GM19328 (cell line): ENCODE measurements at regions not wholly inside any gene's neighbourhood (a gene's known extent, or its start where the extent isn't known, plus 50 kb on each side); places are given as distances from the start of the nearest gene placed in this dataset.

Source experiments
- ATAC-seq: cut with Tn5 transposase; IDR thresholded peaks from one replicate; pipeline ENCODE4 v1.9.1; 2021; ENCODE audit warnings: mild to moderate bottlenecking, moderate library complexity; ENCODE audit not compliant: unreplicated experiment

GRCh38 chr18:42604820-42605219, 510.7 kb downstream of the RIT2 start:
- no peak for ATAC-seq

DNA sequence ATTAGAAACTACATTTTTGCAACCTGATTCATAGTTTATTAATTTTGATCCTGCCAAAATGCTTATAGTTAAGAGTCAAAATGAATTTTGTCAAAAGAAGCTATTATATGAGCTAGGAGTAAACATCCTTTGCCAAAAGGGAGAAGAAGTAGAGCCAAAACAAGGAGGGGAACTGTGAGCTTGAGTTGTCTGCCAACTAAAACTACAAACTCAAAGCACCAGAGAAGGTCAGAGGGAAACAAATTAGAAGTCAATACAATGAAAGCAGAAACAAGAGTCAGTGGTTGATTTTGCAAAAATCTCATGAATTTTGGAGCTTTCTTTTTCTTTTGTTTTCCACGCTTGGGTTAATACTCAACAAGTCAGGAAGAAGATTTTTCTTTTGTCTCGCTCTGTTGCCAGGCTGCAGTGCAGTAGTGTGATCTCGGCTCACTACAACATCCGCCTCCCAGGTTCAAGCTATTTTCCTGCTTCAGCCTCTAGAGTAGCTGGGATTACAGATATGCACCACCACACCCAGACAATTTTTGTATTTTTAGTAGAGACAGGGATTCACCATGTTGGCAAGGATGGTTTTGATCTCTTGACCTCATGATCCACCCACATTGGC, 508.5 kb downstream of the RIT2 start:
- no peak for ATAC-seq

GRCh38 chr18:42611134-42611533, 504.4 kb downstream of the RIT2 start:
- ATAC-seq: no peak

- ATAC-seq: no peak
Measured at GRCh38 chr18:42614619-42615293, 500.7 kb downstream of the RIT2 start.

DNA sequence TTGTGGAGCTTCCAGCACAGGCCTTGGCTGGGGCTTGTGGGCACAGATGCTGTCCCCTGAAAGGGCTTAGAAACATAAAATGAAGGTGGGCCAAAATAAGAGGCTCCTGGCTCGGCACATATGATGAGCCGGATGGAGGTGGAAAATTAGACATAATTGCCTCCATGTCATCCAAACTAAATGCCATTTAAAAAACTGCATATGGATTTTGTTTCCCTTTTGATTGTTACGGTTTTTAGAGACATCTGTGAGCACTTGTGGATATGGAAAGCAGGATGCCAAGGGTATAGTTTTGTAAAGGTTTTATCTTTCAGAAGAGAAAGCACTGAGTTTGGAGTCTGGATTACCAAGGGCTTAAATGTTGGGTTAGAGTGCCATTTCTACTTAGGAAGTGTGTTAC, 498.3 kb downstream of the RIT2 start:
- no peak for ATAC-seq

DNA sequence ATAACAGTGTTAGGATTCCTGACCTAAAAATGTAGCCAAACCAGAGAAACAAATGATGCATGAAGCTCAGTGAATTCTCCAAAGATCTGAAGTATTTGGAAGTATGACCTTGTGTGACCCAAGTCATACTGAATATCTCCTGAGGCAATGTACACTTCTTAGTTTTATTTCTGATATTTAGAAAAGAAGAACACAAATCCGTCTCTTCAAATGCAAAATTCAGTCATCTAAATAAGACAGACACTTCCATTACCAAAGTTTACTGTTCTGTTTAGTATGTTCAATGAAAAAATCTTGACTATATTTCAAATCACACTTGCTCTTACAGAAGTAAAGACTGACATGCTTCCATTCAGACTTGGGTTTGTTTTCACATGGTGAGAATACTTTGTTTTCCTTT, 495.7 kb downstream of the RIT2 start:
- no peak for ATAC-seq

DNA sequence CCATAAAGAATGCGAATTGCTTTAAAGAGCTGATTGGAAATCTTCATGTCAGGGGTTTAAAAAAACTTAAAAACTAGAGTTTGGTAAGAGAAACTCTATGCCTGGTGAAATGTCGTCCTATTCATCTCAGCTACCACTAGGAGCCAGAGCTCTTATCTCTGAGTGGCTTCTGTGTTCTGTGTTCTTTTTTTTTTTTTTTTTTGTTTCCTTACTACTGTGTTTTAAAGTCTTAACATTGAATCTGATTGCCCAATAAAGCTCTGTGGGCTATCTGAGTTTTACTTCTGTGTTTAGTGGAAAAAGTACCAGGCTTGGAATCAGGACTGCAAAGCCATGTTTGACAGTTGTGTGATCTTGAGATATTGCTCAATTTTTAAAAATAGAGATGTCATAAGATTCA, 494.8 kb downstream of the RIT2 start:
- no peak for ATAC-seq

GRCh38 chr18:42623935-42624334, 491.6 kb downstream of the RIT2 start:
- no peak for ATAC-seq

- no peak for ATAC-seq
Measured at GRCh38 chr18:42632801-42633200, 482.7 kb downstream of the RIT2 start.

DNA sequence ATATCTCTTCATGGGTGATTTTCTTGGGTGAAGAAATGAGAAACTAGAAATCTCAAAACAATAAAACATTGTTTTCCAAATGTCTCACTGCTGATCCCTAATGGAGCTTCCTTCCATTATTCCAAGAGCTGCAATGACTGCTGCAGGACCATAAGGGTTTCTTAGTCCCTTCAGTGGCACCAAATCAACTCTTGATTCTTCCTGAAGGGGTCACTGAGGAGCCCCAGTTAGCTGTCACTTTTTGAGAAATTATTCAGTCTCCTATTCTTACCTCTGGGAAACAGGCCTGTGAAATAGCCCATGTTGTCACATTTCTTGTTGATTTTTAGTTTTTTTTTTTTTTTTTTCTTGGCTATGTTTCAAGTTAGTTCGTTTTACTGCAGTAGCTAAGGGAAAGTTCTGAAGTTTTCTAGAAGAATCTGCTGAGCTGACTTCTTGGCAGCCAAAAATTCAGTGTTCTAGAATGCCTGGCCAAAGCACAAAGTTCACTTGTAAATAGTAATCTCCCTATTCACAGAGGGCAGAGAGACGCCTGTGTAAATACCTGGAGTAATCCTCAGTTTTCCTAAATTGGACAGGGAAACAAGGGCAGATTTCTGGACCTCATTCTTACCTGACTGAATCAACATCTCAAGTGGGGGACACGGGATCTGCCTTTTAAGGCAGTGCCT, 480.0 kb downstream of the RIT2 start:
- no peak for ATAC-seq

- no peak for ATAC-seq
Measured at GRCh38 chr18:42636309-42636708, 479.2 kb downstream of the RIT2 start.

- no peak for ATAC-seq
Measured at GRCh38 chr18:42640160-42640559, 475.3 kb downstream of the RIT2 start.

DNA sequence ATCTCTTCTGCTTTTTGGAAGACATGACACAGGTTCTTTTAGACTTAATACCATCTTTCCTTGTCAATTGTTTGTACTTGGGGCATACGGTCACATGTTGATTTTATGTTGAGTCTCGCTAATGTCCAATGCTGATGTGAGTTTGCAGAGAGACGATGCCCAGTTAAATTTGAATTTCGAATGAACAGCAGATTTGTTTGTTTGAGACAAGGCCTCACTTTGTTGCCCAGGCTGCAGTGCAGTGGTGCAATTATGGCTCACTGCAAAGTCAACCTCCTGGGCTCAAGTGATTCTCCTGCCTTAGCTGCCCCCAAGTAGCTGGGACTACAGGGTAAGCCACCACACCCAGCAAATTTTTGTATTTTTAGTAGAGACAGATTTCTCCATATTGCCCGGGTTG, 473.5 kb downstream of the RIT2 start:
- no peak for ATAC-seq

DNA sequence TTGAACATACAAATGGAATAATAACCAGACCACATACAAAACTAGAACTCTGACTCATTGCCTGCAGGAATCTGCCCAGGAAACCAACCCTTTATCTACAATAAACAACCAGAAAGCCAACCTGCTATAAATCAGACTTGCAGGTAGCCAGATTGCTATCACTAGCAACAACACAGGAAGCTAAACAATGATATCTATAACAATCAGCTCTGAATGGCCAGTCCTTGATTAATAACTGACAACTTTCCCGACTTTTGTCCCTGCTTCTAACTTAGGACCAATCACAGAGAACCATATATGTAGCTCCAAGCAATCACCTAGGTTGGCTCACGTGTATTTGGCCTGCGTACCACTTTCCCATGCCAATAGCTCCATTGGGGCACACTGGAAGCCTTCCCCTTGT, 470.8 kb downstream of the RIT2 start:
- ATAC-seq: no peak

- no peak for ATAC-seq
Measured at GRCh38 chr18:42649331-42650035, 466.0 kb downstream of the RIT2 start.

DNA sequence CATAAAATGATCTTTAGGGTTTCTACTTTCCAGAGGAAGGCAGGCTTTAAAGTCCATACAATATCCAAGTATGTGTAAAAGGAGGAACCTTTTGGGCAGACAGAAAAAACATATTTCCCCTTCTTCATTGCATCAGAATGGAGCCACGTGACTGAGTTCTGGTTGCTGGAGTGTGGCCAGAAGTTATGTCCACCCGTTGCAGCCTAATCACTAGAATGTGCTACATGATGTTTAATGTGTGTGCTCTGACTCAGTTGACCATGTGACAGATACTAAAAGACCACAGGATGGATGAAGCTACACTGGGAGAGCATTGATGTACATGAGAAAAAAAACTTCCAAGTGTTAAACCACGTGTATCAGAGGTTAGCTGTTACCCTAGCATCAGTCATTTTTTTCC, 460.9 kb downstream of the RIT2 start:
- ATAC-seq: no peak

DNA sequence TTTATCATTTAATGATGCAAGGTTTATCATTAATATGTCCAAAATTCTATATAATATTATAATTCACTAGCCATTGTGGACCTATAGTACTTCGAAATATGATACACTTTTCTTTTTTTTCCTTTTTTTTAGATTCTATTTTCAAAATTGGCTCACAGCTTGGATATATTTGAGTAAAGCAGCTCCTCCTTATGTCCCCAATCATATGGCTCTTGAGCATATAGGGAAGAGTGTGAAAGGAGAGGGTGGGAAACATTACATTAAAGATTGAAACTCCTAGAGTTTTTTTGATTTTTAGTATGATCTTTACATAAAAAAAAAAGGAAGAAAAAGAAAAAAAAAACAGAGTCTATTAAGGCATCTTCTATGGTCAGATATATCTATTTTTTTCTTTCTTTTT, 457.9 kb downstream of the RIT2 start:
- ATAC-seq: no peak

- no peak for ATAC-seq
Measured at GRCh38 chr18:42658171-42658570, 457.3 kb downstream of the RIT2 start.

- ATAC-seq: no peak
Measured at GRCh38 chr18:42659187-42659586, 456.3 kb downstream of the RIT2 start.

DNA sequence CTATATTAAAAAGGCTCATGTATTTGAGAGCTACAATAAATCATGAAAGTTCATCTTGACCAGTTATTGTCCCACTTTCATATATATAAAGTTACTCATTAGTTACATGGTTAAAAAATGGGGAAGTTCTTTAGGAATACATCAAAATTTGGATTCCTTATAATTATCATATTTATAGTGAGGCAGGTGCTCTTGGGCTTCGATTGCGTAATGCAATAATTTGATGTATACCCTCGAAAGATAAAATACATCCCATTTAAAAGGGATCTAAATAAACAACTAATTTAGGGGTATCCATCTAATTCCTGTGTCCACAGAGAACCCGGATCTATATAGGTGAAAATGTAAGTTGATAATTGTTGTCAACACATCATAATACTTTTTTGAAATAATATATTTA, 444.6 kb downstream of the RIT2 start:
- no peak for ATAC-seq

GRCh38 chr18:42675810-42676209, 439.7 kb downstream of the RIT2 start:
- no peak for ATAC-seq

GRCh38 chr18:42683094-42683493, 432.4 kb downstream of the RIT2 start:
- no peak for ATAC-seq
